Stomach (tissue), 4 donors: ENCODE measurements at regions not wholly inside any gene's neighbourhood (a gene's known extent, or its start where the extent isn't known, plus 50 kb on each side); places are given as distances from the start of the nearest gene placed in this dataset.

Source experiments
- POLR2A ChIP-seq, 4 donors: fragments of 450-650 bp; IDR thresholded peaks; one replicate each; pipeline ENCODE4 v1.6.1; 2016; ENCODE audit warnings: antibody characterized with exemption in 4 of 4, control low read depth in 2 of 4, mild to moderate bottlenecking in 1 of 4, moderate library complexity in 1 of 4
- POLR2AphosphoS5 ChIP-seq, 3 donors: sonication (generic); formaldehyde crosslinking; IDR thresholded peaks; one replicate each; pipeline ENCODE4 v1.6.1; 2016; ENCODE audit warnings: antibody characterized with exemption in 3 of 3
- TF ChIP-seq, protein P1 (sequence below), 7 experiments: fragments of 450-650 bp in 4 of 7; fragments of 200-600 bp in 3 of 7; sonication (generic) in 3 of 7; IDR thresholded peaks; one replicate each; pipeline ENCODE4 v1.5.1; 2016 to 2019; ENCODE audit warnings: antibody characterized with exemption in 7 of 7, control low read depth in 2 of 7, mild to moderate bottlenecking in 1 of 7

GRCh38 chr2:12804091-12804856, 87.5 kb downstream of the TRIB2 start:
- TF ChIP-seq, protein P1, sequence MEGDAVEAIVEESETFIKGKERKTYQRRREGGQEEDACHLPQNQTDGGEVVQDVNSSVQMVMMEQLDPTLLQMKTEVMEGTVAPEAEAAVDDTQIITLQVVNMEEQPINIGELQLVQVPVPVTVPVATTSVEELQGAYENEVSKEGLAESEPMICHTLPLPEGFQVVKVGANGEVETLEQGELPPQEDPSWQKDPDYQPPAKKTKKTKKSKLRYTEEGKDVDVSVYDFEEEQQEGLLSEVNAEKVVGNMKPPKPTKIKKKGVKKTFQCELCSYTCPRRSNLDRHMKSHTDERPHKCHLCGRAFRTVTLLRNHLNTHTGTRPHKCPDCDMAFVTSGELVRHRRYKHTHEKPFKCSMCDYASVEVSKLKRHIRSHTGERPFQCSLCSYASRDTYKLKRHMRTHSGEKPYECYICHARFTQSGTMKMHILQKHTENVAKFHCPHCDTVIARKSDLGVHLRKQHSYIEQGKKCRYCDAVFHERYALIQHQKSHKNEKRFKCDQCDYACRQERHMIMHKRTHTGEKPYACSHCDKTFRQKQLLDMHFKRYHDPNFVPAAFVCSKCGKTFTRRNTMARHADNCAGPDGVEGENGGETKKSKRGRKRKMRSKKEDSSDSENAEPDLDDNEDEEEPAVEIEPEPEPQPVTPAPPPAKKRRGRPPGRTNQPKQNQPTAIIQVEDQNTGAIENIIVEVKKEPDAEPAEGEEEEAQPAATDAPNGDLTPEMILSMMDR (IDR thresholded peaks at IDR 0.05) = no peak
- TF ChIP-seq POLR2AphosphoS5 (IDR thresholded peaks at IDR 0.05) (no peak), POLR2A (IDR thresholded peaks at IDR 0.05) (no peak)
